SK-N-SH (cell line): ENCODE measurements at regions not wholly inside any gene's neighbourhood (a gene's known extent, or its start where the extent isn't known, plus 50 kb on each side); places are given as distances from the start of the nearest gene placed in this dataset.

Experiments
- EP300 ChIP-seq, 2 experiments: IDR thresholded peaks; 2 replicates each; pipeline versions ENCODE4 v1.4.0 to v1.6.1; 2012; ENCODE audit warnings: borderline replicate concordance in 1 of 2, low read depth in 1 of 2, low read length in 1 of 2
- MXI1 ChIP-seq: IDR thresholded peaks from 2 replicates; pipeline ENCODE4 v1.6.1; 2012; ENCODE audit warnings: mild to moderate bottlenecking, low read depth, low read length, improper control_type of control experiment
- NFIC ChIP-seq: IDR thresholded peaks from 2 replicates; pipeline ENCODE4 v1.4.0; 2012; ENCODE audit warnings: borderline replicate concordance
- RFX5 ChIP-seq: IDR thresholded peaks from 2 replicates; pipeline ENCODE4 v1.6.1; 2012; ENCODE audit warnings: mild to moderate bottlenecking, improper control_type of control experiment, low read length
- SIN3A ChIP-seq: IDR thresholded peaks from 2 replicates; pipeline ENCODE4 v1.6.1; 2012; ENCODE audit warnings: low read depth, mild to moderate bottlenecking, low read length, moderate library complexity, borderline replicate concordance
- TF ChIP-seq, protein P1 (sequence below): fragments of 200-600 bp; sonication (generic); IDR thresholded peaks from 2 replicates; pipeline ENCODE4 v1.6.1; 2017; ENCODE audit warnings: antibody characterized with exemption, mild to moderate bottlenecking, moderate library complexity
- TF ChIP-seq, protein P2 (sequence below): IDR thresholded peaks from 2 replicates; pipeline ENCODE4; 2012
- TF ChIP-seq, protein P3 (sequence below): IDR thresholded peaks from 2 replicates; pipeline ENCODE4 v1.4.0; 2012; ENCODE audit warnings: low read depth, borderline replicate concordance

DNA sequence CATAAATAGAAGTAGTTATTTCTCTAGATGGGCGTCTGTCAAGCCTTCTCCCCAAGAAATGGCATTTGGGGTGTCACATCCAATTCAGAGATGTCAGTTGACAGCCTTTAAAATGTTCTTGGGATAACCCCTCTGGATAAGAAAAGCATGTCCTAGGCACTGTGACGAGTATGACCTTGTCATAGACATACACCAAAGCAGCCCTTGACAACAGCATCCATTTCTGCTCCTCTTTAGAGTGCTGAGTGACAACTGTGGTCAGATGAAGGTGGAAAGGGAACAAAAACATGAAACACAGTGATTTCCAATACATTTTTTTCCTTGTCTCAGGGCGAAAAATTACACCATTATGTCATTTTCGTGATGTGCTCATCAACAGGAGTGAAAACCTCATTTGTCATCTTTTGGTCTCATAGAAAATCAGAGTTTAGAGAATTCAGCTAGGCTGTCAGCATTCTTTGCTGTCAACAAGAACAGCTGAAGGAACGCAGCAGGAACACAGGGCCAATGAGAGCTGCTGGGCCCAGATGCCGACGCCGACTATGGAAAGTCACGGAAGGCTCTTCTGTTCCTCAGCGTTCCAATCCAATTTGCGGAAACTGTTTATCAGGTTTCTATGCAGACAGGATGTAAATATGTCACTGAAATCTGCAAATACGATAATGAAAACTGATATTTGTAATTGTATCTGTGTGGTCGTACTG lies 193.2 kb downstream of the ICOS start:
- TF ChIP-seq SIN3A (no peak), RFX5 (no peak), EP300 (IDR thresholded peaks at IDR 0.05; ENCODE audit: borderline replicate concordance in 1 of 2, low read depth in 1 of 2, low read length in 1 of 2) (no peak), NFIC (no peak), MXI1 (no peak)
- TF ChIP-seq, protein P1, sequence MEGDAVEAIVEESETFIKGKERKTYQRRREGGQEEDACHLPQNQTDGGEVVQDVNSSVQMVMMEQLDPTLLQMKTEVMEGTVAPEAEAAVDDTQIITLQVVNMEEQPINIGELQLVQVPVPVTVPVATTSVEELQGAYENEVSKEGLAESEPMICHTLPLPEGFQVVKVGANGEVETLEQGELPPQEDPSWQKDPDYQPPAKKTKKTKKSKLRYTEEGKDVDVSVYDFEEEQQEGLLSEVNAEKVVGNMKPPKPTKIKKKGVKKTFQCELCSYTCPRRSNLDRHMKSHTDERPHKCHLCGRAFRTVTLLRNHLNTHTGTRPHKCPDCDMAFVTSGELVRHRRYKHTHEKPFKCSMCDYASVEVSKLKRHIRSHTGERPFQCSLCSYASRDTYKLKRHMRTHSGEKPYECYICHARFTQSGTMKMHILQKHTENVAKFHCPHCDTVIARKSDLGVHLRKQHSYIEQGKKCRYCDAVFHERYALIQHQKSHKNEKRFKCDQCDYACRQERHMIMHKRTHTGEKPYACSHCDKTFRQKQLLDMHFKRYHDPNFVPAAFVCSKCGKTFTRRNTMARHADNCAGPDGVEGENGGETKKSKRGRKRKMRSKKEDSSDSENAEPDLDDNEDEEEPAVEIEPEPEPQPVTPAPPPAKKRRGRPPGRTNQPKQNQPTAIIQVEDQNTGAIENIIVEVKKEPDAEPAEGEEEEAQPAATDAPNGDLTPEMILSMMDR = no peak
- TF ChIP-seq, protein P2, sequence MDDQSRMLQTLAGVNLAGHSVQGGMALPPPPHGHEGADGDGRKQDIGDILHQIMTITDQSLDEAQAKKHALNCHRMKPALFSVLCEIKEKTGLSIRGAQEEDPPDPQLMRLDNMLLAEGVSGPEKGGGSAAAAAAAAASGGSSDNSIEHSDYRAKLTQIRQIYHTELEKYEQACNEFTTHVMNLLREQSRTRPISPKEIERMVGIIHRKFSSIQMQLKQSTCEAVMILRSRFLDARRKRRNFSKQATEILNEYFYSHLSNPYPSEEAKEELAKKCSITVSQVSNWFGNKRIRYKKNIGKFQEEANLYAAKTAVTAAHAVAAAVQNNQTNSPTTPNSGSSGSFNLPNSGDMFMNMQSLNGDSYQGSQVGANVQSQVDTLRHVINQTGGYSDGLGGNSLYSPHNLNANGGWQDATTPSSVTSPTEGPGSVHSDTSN = no peak
- TF ChIP-seq, protein P3, sequence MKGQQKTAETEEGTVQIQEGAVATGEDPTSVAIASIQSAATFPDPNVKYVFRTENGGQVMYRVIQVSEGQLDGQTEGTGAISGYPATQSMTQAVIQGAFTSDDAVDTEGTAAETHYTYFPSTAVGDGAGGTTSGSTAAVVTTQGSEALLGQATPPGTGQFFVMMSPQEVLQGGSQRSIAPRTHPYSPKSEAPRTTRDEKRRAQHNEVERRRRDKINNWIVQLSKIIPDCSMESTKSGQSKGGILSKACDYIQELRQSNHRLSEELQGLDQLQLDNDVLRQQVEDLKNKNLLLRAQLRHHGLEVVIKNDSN = no peak
